ENCODE measurements at regions not wholly inside any gene's neighbourhood (a gene's known extent, or its start where the extent isn't known, plus 50 kb on each side); places are given as distances from the start of the nearest gene placed in this dataset.

DNA sequence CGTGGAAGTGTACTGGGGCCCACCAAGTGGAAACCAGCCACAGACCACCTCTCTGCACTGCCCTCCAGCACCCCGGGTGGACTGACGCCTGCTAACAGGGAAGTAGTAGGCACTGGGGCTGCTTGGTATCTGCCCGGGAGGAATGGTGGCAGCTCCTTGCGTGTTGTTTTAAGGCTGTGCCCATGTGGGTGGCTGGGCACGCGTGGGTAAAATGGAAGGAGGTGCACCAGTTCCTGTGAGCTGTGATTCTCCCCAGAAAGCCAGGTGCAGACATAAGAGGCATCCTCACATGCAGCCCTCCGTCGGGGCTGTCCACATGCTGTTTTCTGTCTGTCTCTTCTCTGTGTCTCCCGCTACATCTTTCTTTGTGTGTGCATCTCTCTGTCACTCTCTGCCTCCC is 122.3 kb downstream of the ENGASE start:
- TF ChIP-seq, protein P1, sequence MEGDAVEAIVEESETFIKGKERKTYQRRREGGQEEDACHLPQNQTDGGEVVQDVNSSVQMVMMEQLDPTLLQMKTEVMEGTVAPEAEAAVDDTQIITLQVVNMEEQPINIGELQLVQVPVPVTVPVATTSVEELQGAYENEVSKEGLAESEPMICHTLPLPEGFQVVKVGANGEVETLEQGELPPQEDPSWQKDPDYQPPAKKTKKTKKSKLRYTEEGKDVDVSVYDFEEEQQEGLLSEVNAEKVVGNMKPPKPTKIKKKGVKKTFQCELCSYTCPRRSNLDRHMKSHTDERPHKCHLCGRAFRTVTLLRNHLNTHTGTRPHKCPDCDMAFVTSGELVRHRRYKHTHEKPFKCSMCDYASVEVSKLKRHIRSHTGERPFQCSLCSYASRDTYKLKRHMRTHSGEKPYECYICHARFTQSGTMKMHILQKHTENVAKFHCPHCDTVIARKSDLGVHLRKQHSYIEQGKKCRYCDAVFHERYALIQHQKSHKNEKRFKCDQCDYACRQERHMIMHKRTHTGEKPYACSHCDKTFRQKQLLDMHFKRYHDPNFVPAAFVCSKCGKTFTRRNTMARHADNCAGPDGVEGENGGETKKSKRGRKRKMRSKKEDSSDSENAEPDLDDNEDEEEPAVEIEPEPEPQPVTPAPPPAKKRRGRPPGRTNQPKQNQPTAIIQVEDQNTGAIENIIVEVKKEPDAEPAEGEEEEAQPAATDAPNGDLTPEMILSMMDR (IDR thresholded peaks at IDR 0.05; ENCODE audit: borderline replicate concordance, extremely low read depth, insufficient read depth) = no peak
- Histone ChIP-seq H3K9me3 (ENCODE audit: control insufficient read depth in 2 of 3, insufficient read depth in 1 of 3, low read length in 3 of 3) (no peaks in the 10 kb centered on the region), H3K36me3 (ENCODE audit: control insufficient read depth in 2 of 3, insufficient read depth in 3 of 3, low read length in 3 of 3) (no peaks in the 10 kb centered on the region), H3K4me1 (ENCODE audit: control insufficient read depth in 2 of 3, insufficient read depth in 2 of 3, low read depth in 1 of 3, low read length in 3 of 3) (no peaks in the 10 kb centered on the region), H3K27ac (ENCODE audit: low read depth in 2 of 2, low read length in 2 of 2) (no peak overlapping the region), H3K27me3 (ENCODE audit: control insufficient read depth, insufficient read depth, low read length) (peaks cover 1% of the 10 kb centered on the region), H3K9ac (ENCODE audit: low read length in 3 of 3) (no peak overlapping the region), H3K4me3 (ENCODE audit: low read length in 3 of 3) (no peak overlapping the region)
- DNase-seq = no peak
- FAIRE-seq = no peak
- intact Hi-C loops (cut with DNase I) = no loop called here

DNA sequence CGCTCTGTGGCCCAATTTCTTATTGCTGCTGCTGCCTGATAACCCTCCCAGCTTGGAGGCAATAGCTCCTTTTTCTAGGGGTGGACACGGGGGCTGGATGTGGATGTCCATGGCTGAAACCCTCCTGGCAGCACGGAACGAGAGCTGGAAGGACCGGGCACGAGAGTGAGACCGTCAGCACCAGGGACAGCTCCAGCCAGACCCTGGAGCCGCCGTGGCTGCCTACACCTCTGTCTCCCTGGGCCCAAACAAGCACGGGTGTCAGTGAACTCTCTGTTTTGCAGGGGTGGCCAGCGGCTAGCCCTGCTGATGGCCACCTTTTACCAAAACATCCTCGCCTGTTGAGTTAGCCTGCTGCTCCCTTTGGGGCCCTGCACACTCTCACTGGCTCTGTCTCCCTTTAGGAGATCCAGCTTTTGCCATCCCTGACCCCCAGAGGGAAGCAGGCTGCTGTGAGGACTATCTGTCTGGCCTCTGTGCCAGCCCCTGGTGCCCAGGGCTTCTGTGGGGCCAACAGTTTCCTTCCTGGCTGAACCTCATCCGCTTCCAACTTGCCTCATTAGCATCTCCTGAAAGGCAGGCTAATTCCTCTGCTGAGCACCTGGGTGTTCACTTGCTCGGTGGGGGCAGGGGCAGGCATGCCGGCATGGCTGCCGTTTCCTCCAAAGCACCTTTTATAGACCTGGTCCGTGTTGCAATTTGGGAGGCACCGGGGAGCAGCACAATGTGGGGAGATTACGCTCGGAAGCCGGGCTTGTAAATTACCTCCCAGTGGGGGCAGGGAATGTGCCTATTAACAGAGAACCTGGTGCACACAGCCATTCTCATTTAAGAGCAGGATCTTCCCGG is 118.1 kb downstream of the ENGASE start:
- H3K4me1 ChIP-seq (ENCODE audit: control insufficient read depth in 2 of 3, insufficient read depth in 2 of 3, low read depth in 1 of 3, low read length in 3 of 3) = no peaks in the 10 kb centered on the region
- H3K9me3 ChIP-seq (ENCODE audit: control insufficient read depth in 2 of 3, insufficient read depth in 1 of 3, low read length in 3 of 3) = no peaks in the 10 kb centered on the region
- DNase-seq = peak in 4 of 5 donors; percentile 73 to 85 (median 82)
- intact Hi-C loops (cut with DNase I) = no loop called here
- H3K27me3 ChIP-seq (ENCODE audit: control insufficient read depth, insufficient read depth, low read length) = peaks cover 9% of the 10 kb centered on the region
- H3K36me3 ChIP-seq (ENCODE audit: control insufficient read depth in 2 of 3, insufficient read depth in 3 of 3, low read length in 3 of 3) = no peaks in the 10 kb centered on the region
- FAIRE-seq = no peak
- H3K9ac ChIP-seq (ENCODE audit: low read length in 3 of 3) = no peak overlapping the region
- TF ChIP-seq, protein P1 (IDR thresholded peaks at IDR 0.05; ENCODE audit: borderline replicate concordance, extremely low read depth, insufficient read depth) = no peak
- no peak overlapping the region for H3K27ac ChIP-seq (ENCODE audit: low read depth in 2 of 2, low read length in 2 of 2)
- H3K4me3 ChIP-seq (ENCODE audit: low read length in 3 of 3) = no peak overlapping the region

DNA sequence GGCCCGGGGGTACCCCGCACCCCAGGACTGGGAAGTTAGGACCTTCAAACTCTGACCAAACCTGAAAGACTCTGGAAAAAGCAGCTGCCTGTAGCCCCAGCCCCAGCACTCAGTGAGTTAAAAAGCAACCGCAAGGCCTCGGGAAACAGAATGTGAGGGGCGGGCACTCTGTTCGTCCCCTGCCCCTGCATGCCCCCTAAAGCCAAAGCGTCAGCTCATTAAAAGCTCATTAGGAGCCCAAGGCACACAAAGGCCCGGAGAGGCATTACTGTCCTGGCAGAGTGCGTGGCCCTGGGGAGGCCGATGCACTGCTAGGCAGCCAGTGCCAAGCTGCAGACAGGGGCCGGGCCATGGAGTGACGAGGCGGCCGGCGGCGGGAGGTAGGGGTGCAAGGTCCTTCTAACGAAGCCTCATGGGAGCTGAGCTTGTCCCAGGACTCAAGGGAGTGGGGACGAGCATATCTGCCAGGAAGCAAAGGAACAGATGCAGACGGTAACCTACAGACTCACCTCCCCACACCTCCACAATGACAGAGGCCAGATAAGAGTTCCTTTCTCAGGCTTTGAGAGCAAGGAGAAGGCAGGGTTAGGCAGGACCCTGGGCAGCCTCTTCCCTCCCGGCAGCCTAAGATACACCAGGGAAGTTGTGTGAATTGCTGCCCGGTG is 116.8 kb downstream of the ENGASE start:
- no peak for DNase-seq
- H3K36me3 ChIP-seq (ENCODE audit: control insufficient read depth in 2 of 3, insufficient read depth in 3 of 3, low read length in 3 of 3) = no peaks in the 10 kb centered on the region

More for the DNA sequence above, 116.8 kb downstream of the ENGASE start:
- Histone ChIP-seq H3K9me3 (ENCODE audit: control insufficient read depth in 2 of 3, insufficient read depth in 1 of 3, low read length in 3 of 3) (no peaks in the 10 kb centered on the region), H3K4me1 (ENCODE audit: control insufficient read depth in 2 of 3, insufficient read depth in 2 of 3, low read depth in 1 of 3, low read length in 3 of 3) (no peaks in the 10 kb centered on the region), H3K27me3 (ENCODE audit: control insufficient read depth, insufficient read depth, low read length) (peaks cover 9% of the 10 kb centered on the region), H3K4me3 (ENCODE audit: low read length in 3 of 3) (no peak overlapping the region), H3K9ac (ENCODE audit: low read length in 3 of 3) (no peak overlapping the region), H3K27ac (ENCODE audit: low read depth in 2 of 2, low read length in 2 of 2) (no peak overlapping the region)
- FAIRE-seq = no peak
- TF ChIP-seq, protein P1 (IDR thresholded peaks at IDR 0.05; ENCODE audit: borderline replicate concordance, extremely low read depth, insufficient read depth) = no peak
- intact Hi-C loops (cut with DNase I) = no loop called here

Data from kidney (tissue), 13 donors.